G401 (cell line): ENCODE measurements at regions not wholly inside any gene's neighbourhood (a gene's known extent, or its start where the extent isn't known, plus 50 kb on each side); places are given as distances from the start of the nearest gene placed in this dataset.

Source experiments
- DNase-seq: peaks from one replicate; pipeline ENCODE4 v3.0.0-alpha.2; 2015; ENCODE audit warnings: low spot score
- in situ Hi-C: cut with HindIII; loops from 2 replicates; pipeline ENCODE4 v1.10.0; 2016; ENCODE audit warnings: low sequenced_read_pairs, mixed read lengths

DNA sequence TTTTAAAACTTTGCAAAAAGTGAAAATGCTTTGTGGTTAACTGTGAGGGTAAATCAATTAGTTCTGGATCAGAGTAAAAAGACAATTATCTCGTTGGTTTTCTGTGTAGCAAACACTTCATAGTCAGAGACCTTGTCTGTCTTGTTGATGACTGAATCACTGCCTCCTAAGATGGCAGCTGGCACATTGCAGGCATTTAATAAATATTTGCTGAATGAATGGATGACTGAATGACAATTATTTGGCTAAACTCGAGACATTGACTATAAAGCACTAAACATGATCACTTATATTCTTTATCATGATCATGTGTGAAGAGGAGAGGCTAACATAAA, 96.2 kb downstream of the MAIP1 start:
- DNase-seq = no peak
- in situ Hi-C loops = no loop called here

DNA sequence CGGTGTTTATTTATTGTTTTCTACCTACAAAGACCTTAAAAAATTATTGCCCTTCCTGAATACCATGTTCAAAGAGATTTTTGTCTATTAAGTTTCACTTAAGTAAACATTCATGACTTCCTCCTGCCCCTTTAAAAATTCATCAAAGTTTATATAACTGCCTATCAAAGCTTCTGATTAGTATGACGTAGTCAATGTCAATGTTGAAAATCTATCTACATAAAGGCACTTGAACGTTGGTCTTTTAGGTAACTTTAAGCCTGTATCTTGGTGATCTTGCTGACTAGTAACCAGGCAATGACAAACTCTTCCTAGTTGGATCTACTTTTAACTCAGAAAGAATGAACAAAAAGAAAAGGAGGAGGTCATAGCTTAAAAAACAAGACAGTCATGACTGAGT, 97.2 kb downstream of the MAIP1 start:
- no peak for DNase-seq
- in situ Hi-C loops = no loop called here

- in situ Hi-C loops = no loop called here
- DNase-seq = no peak
Measured at GRCh38 chr2:200054681-200055468, 99.5 kb downstream of the MAIP1 start.

DNA sequence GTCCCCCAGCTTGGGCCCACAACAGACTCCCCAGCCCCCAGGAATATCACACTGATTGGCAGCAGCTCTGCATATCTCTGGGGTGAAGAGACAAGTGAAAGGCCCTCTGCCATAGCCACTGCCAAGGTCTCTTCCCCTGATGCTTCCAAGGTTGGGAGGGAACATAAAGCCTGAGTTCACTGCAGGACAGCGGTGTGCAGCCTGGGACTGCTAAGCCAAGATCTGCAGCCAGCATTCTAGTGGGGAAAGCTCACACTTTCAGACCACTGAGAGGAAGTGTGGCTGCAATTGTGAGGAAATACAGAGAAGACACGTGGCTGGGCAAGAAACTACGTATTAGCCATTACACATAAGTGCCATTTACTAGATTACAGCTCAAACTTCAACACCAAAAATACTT, 100.7 kb downstream of the MAIP1 start:
- in situ Hi-C loops = no loop called here

DNA sequence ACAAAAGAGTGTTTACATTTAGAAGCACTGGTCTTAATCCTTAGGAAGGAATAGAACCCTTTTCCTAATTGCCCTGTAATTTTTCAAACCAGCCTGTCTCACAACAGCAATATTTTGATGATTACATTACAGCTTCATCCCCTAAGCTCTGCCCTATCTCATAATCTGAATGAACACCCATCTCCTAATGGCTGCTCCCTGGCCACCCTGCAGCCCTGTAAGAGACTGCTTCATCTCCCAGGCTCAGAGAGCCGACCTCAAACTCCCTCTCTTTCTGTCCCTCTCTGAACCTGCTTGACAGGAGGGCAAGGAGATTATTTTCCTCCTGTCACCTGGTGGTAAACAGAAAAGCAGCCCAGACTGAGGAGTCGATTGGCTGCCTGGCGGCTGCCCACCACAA, 107.8 kb downstream of the MAIP1 start:
- no peak for DNase-seq
- in situ Hi-C loops = no loop called here

More for the DNA sequence above, 100.7 kb downstream of the MAIP1 start:
- no peak for DNase-seq

DNA sequence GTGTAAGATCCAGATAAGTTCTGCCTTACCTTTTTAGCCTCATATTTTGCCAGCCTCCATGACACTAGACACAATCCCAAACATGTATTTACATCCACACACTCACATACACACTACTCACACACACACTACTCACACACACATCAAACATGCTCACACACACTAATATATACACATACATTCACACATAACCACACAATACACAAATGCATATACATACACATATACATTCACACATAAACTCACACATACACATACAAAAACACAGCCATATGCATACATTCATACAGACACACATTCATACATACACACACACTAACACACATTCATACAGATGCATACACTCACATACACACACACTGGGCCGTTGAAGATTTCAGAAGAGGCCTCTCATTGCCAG, 109.5 kb downstream of the MAIP1 start:
- in situ Hi-C loops = no loop called here
- no peak for DNase-seq

- no peak for DNase-seq
- in situ Hi-C loops = no loop called here
Measured at GRCh38 chr2:200065477-200065876, 110.1 kb downstream of the MAIP1 start.

DNA sequence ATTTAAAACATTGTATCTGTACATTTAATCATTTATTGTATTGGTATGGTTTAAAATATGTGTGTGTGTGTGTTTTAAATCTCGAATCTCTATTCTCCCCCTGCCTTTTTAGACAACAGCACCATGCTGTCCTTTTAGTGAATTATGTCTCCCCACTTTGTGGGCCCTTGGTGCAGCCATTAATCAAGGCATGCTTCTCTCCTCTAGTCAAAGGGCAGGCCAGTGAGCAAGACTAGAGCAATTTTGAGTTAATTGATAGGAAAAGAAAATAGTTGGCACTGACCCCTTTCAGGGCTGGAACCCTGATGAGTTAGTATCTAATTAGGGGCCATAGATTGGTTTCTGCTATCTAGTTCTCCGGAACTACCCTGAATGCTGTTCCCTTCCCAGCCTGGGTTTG, 111.0 kb downstream of the MAIP1 start:
- in situ Hi-C loops = no loop called here
- DNase-seq = no peak

- no peak for DNase-seq
- in situ Hi-C loops = no loop called here
Measured at GRCh38 chr2:200068642-200069041, 113.3 kb downstream of the MAIP1 start.

- DNase-seq = no peak
- in situ Hi-C loops = no loop called here
Measured at GRCh38 chr2:200077210-200077650, 121.8 kb downstream of the MAIP1 start.

DNA sequence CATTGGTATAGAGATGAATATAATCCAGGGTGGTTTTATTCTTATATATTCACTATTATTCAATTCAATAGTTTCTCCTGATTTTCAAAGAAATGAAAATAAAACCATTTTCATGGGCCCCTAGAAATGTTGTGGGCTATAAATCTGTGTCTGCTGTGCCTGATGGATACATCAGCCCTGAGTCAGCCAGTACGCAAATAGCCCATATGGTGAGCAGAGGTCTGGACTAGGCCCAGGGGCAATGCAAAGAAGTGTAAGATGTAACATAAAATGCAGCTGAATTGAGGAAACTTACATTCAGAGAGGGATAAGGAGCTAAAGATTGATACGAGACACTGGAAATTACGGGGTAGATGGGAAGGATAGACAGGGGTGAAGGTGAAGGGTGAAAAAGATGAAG, 122.5 kb downstream of the MAIP1 start:
- in situ Hi-C loops = no loop called here
- DNase-seq = no peak

DNA sequence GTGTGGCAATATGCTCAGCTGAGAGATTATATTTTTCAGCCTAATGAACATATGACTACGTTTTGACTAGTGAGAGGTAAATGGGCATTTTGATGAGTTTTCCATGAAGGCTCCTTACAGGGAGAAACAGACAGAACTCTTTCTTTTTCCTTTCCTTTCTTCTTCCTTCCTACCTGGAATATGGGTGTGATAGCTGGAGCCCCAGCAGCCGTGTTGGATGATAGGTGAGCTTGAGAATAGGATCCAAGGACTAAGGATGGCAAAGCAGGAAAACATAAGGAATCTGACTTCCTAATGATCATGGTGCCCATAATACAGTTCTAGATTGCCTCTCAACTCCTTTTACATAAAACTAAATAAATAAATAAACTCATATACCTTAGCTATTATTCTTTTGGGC, 124.0 kb downstream of the MAIP1 start:
- in situ Hi-C loops = no loop called here
- no peak for DNase-seq

GRCh38 chr2:200081236-200081635, 125.9 kb downstream of the MAIP1 start:
- DNase-seq = no peak
- in situ Hi-C loops = no loop called here

DNA sequence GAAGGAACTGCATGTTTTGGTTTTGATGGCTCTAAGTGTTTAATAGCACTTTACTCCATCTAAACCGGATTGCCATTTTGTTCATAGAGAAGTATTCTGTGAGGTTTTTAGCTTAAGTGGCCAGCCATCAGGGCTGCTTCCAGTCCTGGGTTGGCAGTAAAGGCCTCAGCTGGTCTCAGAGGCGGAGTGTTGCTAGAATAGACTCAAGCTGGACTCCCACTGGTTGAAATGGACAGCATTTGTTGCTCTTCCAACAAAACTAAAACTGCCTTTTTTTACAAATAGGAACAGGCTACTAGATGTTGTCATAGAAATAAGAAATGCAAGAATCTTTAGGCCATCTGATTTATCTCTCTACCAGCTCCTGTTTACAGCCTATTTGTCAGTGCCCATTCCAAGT, 126.4 kb downstream of the MAIP1 start:
- in situ Hi-C loops = no loop called here

DNA sequence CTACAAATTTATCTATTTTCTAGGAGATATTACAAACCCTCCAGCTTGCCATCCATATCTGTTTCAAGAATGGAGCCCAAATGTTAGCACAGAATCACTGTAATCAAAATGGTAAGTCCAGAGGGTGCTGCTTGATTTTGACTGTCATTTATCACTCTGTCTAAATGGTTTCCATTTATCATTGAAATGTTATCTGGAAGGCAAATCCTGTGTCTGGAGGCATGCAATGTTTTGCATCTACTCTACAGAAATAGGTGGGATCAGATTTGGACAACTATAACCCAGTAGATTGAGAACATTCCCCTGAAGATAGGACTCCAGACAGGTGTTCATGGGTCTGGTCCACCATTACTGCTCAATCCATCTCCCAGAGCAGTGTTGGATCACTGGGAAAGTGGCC, 128.7 kb downstream of the MAIP1 start:
- DNase-seq = no peak
- in situ Hi-C loops = no loop called here

More for the DNA sequence above, 126.4 kb downstream of the MAIP1 start:
- no peak for DNase-seq

GRCh38 chr2:200086911-200087310, 131.5 kb downstream of the MAIP1 start:
- DNase-seq = peak; percentile 97
- in situ Hi-C loops = no loop called here

DNA sequence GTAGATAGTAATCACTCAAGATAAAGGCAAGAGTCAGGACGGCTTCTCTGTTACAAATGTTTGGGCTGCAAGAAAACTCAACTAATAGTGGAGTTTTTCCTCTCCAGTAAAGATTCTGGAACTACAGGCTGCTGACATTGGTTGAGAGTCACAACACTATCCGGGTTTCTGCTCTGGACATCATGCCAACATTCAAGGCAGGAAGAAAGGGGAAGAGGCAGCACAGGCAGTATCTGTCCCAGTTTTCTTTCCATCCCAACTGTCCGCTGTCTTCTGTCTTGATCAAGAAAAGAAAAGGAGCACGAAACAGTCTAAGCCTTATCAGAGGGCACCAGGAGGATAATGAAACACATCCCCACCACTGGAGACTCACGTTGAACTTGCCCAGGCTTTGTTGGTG, 132.1 kb downstream of the MAIP1 start:
- DNase-seq = peak; percentile 69
- in situ Hi-C loops = no loop called here

DNA sequence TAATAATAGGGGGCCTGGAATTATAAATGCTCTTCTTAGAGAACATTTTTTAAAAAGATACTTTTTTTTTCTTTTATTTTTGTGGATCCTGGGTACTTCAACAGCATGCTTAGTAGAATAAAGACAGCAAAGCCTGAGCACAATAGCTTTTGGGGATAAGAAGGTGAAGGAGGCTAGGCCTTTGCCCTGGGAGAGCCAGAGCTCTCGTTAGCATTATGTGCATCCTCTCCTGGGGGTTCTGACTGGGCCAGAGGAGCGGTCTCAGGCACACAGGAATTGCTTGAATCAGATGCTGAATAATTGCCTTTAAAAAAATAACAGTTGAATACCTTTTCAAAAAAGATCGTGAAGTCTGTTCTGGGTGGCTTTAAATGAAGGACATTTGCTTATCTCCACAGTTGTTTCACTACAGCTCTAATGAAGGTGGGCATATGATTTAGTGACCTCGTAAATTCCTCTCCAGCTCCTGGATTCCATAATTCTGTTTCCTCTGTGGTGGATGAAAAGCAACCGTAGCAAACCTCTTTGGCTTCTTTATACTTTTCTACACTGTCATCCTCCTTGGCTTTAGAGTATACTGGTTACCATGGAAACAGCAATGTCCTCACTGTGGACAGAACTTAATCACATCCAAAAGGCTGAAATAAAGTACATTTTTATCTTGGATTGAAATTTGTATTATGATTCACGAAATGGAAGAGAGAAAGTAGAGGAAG, 133.8 kb downstream of the MAIP1 start:
- peak; percentile 69 for DNase-seq
- in situ Hi-C loops = no loop called here

DNA sequence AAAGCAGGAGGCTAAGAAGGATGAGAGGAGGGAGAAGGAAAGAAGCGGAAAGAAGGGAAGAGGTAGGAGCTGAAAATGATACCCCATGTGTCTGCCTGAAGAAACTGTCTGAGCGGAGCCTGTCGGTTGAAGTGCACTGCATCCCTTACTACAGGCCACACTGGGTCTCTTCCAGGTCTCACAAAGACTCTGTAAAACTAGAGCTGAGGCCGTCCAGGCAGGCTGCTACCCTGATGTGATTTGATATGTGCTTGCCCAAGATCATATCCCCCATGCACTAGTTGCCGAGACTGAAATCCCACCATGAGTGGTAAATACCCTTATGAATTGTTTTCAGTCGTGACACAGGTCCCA, 134.4 kb downstream of the MAIP1 start:
- in situ Hi-C loops = no loop called here
- peak; percentile 55 for DNase-seq

- no peak for DNase-seq
- in situ Hi-C loops = no loop called here
Measured at GRCh38 chr2:200090683-200091082, 135.3 kb downstream of the MAIP1 start.

- no peak for DNase-seq
- in situ Hi-C loops = no loop called here
Measured at GRCh38 chr2:200091126-200091525, 135.7 kb downstream of the MAIP1 start.
